SK-N-SH (cell line): ENCODE measurements at regions not wholly inside any gene's neighbourhood (a gene's known extent, or its start where the extent isn't known, plus 50 kb on each side); places are given as distances from the start of the nearest gene placed in this dataset.

Source experiments
- FOSL2 ChIP-seq: IDR thresholded peaks from 2 replicates; pipeline ENCODE4 v1.4.0; 2012; ENCODE audit warnings: low read depth, mild to moderate bottlenecking, moderate library complexity, borderline replicate concordance
- JUND ChIP-seq: IDR thresholded peaks from 2 replicates; pipeline ENCODE4 v1.4.0; 2012
- NRF1 ChIP-seq: IDR thresholded peaks from 2 replicates; pipeline ENCODE4 v1.6.1; 2012; ENCODE audit warnings: low read depth, mild to moderate bottlenecking, low read length
- POLR2AphosphoS5 ChIP-seq: IDR thresholded peaks from 2 replicates; pipeline ENCODE4 v1.6.1; 2012; ENCODE audit warnings: low read depth, low read length
- TAF1 ChIP-seq: IDR thresholded peaks from 2 replicates; pipeline ENCODE4 v1.6.1; 2012; ENCODE audit warnings: low read depth, mild to moderate bottlenecking, low read length, moderate library complexity, borderline replicate concordance
- TF ChIP-seq, protein P1 (sequence below): fragments of 200-600 bp; sonication (generic); IDR thresholded peaks from 2 replicates; pipeline ENCODE4 v1.6.1; 2017; ENCODE audit warnings: antibody characterized with exemption, mild to moderate bottlenecking, moderate library complexity

- TF ChIP-seq JUND (no peak), FOSL2 (no peak), POLR2AphosphoS5 (no peak), TAF1 (no peak), NRF1 (no peak)
- TF ChIP-seq, protein P1, sequence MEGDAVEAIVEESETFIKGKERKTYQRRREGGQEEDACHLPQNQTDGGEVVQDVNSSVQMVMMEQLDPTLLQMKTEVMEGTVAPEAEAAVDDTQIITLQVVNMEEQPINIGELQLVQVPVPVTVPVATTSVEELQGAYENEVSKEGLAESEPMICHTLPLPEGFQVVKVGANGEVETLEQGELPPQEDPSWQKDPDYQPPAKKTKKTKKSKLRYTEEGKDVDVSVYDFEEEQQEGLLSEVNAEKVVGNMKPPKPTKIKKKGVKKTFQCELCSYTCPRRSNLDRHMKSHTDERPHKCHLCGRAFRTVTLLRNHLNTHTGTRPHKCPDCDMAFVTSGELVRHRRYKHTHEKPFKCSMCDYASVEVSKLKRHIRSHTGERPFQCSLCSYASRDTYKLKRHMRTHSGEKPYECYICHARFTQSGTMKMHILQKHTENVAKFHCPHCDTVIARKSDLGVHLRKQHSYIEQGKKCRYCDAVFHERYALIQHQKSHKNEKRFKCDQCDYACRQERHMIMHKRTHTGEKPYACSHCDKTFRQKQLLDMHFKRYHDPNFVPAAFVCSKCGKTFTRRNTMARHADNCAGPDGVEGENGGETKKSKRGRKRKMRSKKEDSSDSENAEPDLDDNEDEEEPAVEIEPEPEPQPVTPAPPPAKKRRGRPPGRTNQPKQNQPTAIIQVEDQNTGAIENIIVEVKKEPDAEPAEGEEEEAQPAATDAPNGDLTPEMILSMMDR, result no peak
These were observed 191.2 kb upstream of the PELI2 start for GRCh38 chr14:55927028-55927427.
